GM12878 (cell line): ENCODE measurements at regions not wholly inside any gene's neighbourhood (a gene's known extent, or its start where the extent isn't known, plus 50 kb on each side); places are given as distances from the start of the nearest gene placed in this dataset.

ENCODE experiments used
- ATAC-seq: fragments of 200-7000 bp; cut with Tn5 transposase; 3 replicates; pipeline ENCODE4 v1.9.1; 2020; ENCODE audit warnings: mild to moderate bottlenecking, moderate library complexity
- BruUV-seq: library from RNA; stranded (reverse); fragments of 400-500 nt; replicated peaks from 2 replicates; lab custom pipeline; 2021; lab: Mats Ljungman, UMichigan
- CTCF ChIA-PET: fragments of 300-600 bp; sonication (Branson Sonifier 250); formaldehyde crosslinking; extraction: SDS; loops from one replicate; lab custom pipeline; 2021; ENCODE audit warnings: inconsistent platforms; lab: Yijun Ruan, JAX
- POLR2A ChIA-PET: fragments of 350-600 bp; formaldehyde crosslinking; extraction: SDS; loops from one replicate; lab custom pipeline; 2021; ENCODE audit warnings: inconsistent platforms; lab: Charles Lee
- RAD21 ChIA-PET: fragments of 300-600 bp; sonication (Branson Sonifier 250); formaldehyde crosslinking; loops from one replicate; lab custom pipeline; 2023; ENCODE audit warnings: antibody characterized with exemption; ENCODE audit not compliant: unreplicated experiment; lab: Charles Lee
- SMC1A ChIA-PET: fragments of 300-600 bp; sonication (Branson Sonifier 250); formaldehyde crosslinking; loops from one replicate; lab custom pipeline; 2023; ENCODE audit not compliant: unreplicated experiment, uncharacterized antibody; lab: Charles Lee
- DNase-seq: peaks from one replicate; pipeline ENCODE4 v3.0.0-alpha.2; 2011; ENCODE audit warnings: low read depth, low spot score
- FAIRE-seq: peaks from 3 replicates; lab custom pipeline; 2011; peaks lifted over from hg19 to GRCh38; lab: Jason Lieb, UNC
- H2AFZ ChIP-seq: 2 replicates; pipeline ENCODE4 v1.6.0; 2011; ENCODE audit warnings: low read depth, low read length, control low read depth; ENCODE audit not compliant: control insufficient read depth
- H3K27ac ChIP-seq: 2 replicates; pipeline ENCODE4 v1.5.1; 2011; ENCODE audit warnings: control low read depth; ENCODE audit not compliant: control insufficient read depth, insufficient read depth
- H3K27me3 ChIP-seq, 2 experiments: replicated peaks in 1 of 2; 2 replicates each; pipeline versions ENCODE4 v1.6.0 to v1.6.1; 2011; ENCODE audit warnings: low read length in 1 of 2; ENCODE audit not compliant: control insufficient read depth in 2 of 2, insufficient read depth in 2 of 2
- H3K36me3 ChIP-seq, 2 experiments: 2 replicates each; pipeline ENCODE4 v1.5.1; 2011; ENCODE audit warnings: low read length in 1 of 2; ENCODE audit not compliant: control insufficient read depth in 2 of 2, insufficient read depth in 2 of 2
- H3K4me1 ChIP-seq: 2 replicates; pipeline ENCODE4 v1.6.1; 2011; ENCODE audit warnings: mild to moderate bottlenecking, low read length, moderate library complexity, mixed read lengths; ENCODE audit not compliant: control insufficient read depth, insufficient read depth
- H3K4me2 ChIP-seq: 2 replicates; pipeline ENCODE4 v1.6.0; 2011; ENCODE audit warnings: control low read depth; ENCODE audit not compliant: control insufficient read depth, insufficient read depth
- H3K4me3 ChIP-seq: fragments of 200-600 bp; sonication (generic); 2 replicates; pipeline ENCODE4 v1.5.1; 2016
- H3K79me2 ChIP-seq: 2 replicates; pipeline ENCODE4 v1.6.0; 2011; ENCODE audit warnings: low read length; ENCODE audit not compliant: control insufficient read depth, insufficient read depth
- H3K9ac ChIP-seq: 2 replicates; pipeline ENCODE4 v1.8.0; 2011; ENCODE audit warnings: low read length, control low read depth, mixed read lengths; ENCODE audit not compliant: control insufficient read depth, insufficient read depth
- H3K9me3 ChIP-seq: replicated peaks from 3 replicates; pipeline ENCODE4 v1.5.1; 2011; ENCODE audit warnings: mild to moderate bottlenecking, low read length; ENCODE audit not compliant: control insufficient read depth, insufficient read depth
- H4K20me1 ChIP-seq: 2 replicates; pipeline ENCODE4 v1.6.0; 2011; ENCODE audit not compliant: control insufficient read depth, insufficient read depth
- CBFB ChIP-seq: IDR thresholded peaks from 2 replicates; pipeline ENCODE4 v1.6.1; 2016; ENCODE audit warnings: antibody characterized with exemption, low read depth
- JUNB ChIP-seq: IDR thresholded peaks from 2 replicates; pipeline ENCODE4 v1.6.1; 2016; ENCODE audit warnings: antibody characterized with exemption, mild to moderate bottlenecking
- RCOR1 ChIP-seq: conservative IDR thresholded peaks from 2 replicates; pipeline ENCODE4 v1.6.1; 2012; ENCODE audit warnings: low read depth, low read length, improper control_type of control experiment
- WGBS: methylation state at CpG from one replicate; pipeline ENCODE4 v1.1.6; 2016; ENCODE audit warnings: low lambda C conversion rate; ENCODE audit not compliant: insufficient replicate concordance, insufficient coverage; ENCODE audit errors: missing lambda C conversion rate; 5-methylcytosine and 5-hydroxymethylcytosine counted together
- in situ Hi-C: fragments of 300-500 bp; cut with MboI; formaldehyde crosslinking; loops from 9 replicates; pipeline ENCODE4 v1.14.3; 2018; ENCODE audit warnings: mixed read lengths
- intact Hi-C: fragments of 100-400 bp; cut with micrococcal nuclease; formaldehyde crosslinking; loops from one replicate; pipeline ENCODE4 v1.14.2; 2022; ENCODE audit not compliant: unreplicated experiment
- TF ChIP-seq, protein P1 (sequence below): IDR thresholded peaks from 2 replicates; pipeline ENCODE4 v1.6.1; 2011; ENCODE audit warnings: low read depth, mild to moderate bottlenecking, low read length, moderate library complexity, borderline replicate concordance; ENCODE audit errors: extremely low read depth
- TF ChIP-seq, protein P2 (sequence below): IDR thresholded peaks from 2 replicates; pipeline ENCODE4 v1.6.1; 2011; ENCODE audit warnings: low read depth, low read length, improper control_type of control experiment, borderline replicate concordance
- TF ChIP-seq, protein P3 (sequence below): IDR thresholded peaks from 2 replicates; pipeline ENCODE4 v1.6.1; 2011; ENCODE audit warnings: borderline replicate concordance, low read depth, mild to moderate bottlenecking, moderate library complexity, low read length; ENCODE audit not compliant: insufficient read depth, poor library complexity, severe bottlenecking

- POLR2A ChIA-PET = no interaction called here
- H3K4me2 ChIP-seq = no peak overlapping the region
- DNase-seq = no peak
- H3K27me3 ChIP-seq = no peaks in the 10 kb centered on the region
- H3K27ac ChIP-seq = no peak overlapping the region
- H2AFZ ChIP-seq = peak overlapping the region; percentile 7; the same call in 1 of the 2 replicates
- SMC1A ChIA-PET = interaction anchor here (0.9 to 2.9 kb wide), 5 partner anchors 10 to 254 kb away, joined by 3 to 14 read pairs (median 3); no protein-coding TSS in a partner anchor
- no peaks in the 10 kb centered on the region for H4K20me1 ChIP-seq
- TF ChIP-seq, protein P1, sequence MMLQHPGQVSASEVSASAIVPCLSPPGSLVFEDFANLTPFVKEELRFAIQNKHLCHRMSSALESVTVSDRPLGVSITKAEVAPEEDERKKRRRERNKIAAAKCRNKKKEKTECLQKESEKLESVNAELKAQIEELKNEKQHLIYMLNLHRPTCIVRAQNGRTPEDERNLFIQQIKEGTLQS = no peak
- TF ChIP-seq CBFB (no peak), JUNB (no peak), RCOR1 (no peak)
- TF ChIP-seq, protein P2, sequence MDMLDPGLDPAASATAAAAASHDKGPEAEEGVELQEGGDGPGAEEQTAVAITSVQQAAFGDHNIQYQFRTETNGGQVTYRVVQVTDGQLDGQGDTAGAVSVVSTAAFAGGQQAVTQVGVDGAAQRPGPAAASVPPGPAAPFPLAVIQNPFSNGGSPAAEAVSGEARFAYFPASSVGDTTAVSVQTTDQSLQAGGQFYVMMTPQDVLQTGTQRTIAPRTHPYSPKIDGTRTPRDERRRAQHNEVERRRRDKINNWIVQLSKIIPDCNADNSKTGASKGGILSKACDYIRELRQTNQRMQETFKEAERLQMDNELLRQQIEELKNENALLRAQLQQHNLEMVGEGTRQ = no peak
- TF ChIP-seq, protein P3, sequence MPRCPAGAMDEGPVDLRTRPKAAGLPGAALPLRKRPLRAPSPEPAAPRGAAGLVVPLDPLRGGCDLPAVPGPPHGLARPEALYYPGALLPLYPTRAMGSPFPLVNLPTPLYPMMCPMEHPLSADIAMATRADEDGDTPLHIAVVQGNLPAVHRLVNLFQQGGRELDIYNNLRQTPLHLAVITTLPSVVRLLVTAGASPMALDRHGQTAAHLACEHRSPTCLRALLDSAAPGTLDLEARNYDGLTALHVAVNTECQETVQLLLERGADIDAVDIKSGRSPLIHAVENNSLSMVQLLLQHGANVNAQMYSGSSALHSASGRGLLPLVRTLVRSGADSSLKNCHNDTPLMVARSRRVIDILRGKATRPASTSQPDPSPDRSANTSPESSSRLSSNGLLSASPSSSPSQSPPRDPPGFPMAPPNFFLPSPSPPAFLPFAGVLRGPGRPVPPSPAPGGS = no peak
- H3K4me1 ChIP-seq = peaks cover 6% of the 10 kb centered on the region; the same call in 1 of the 2 replicates
- BruUV-seq = no TSS peak
- no peaks in the 10 kb centered on the region for H3K36me3 ChIP-seq
- CTCF ChIA-PET = interaction anchor here (1.1 to 2.1 kb wide), 2 partner anchors 10 to 11 kb away, joined by 3 to 14 read pairs; no protein-coding TSS in a partner anchor
- intact Hi-C loops = no loop called here
- H3K9ac ChIP-seq = no peak overlapping the region
- no peak for ATAC-seq
- in situ Hi-C loops = no loop called here
- 82% methylated on average over 4 of the region's 4 CpGs for WGBS
- no peak overlapping the region for H3K4me3 ChIP-seq
- RAD21 ChIA-PET = interaction anchor here (0.6 to 2.2 kb wide), 2 partner anchors 12 to 258 kb away, joined by 4 to 10 read pairs; partner anchors contain the start of gene BRIP1
- H3K9me3 ChIP-seq = no peaks in the 10 kb centered on the region
- no peak for FAIRE-seq
- H3K79me2 ChIP-seq = no peaks in the 10 kb centered on the region
Observed at GRCh38 chr17:62121025-62121730, 56.1 kb upstream of the MED13 start.
